ENCODE measurements at regions not wholly inside any gene's neighbourhood (a gene's known extent, or its start where the extent isn't known, plus 50 kb on each side); places are given as distances from the start of the nearest gene placed in this dataset.
"Not testable (repeated sequence)": the region's sequence is repeated elsewhere in the genome, so short reads cannot be mapped to it uniquely, and the experiment has no call there.

DNA sequence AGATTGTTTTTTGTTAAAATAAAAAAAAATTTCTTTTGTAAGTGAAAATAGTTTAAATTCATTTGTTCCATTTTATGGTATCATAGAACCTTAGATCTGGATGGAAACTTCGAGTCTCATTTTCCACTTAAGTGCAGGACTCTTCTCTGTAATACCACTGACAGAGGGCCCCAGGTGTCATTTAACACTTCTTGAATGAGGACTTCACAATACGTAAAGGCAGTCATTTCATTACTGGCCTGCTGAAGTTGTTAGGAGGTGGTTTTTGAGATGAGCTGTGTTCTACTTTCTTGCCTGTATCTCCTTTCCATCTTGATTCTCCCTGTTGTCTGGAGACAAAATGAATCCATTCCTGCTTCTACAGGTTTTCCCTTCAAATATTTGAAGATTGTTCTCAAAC, 455.3 kb downstream of the DMRT2 start:
- DNase-seq = no peak

DNA sequence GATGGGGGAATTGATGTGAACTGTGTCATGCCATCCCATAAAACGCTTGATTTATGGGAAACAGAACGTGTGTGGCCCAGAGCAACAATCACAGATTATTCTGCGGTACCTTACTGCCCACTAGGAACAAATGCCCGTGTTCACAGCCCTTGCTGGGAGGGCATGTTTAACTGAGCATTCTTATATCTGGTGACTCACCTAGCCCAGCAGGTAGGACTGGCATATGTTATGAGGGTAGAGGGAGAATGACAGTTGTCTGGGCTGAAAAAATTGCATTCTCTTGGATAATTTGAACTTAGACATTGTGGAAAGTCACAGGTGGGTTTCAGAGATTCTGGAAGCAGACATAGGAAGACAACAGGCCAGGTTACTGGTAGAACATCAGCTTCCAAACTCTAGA, 460.6 kb downstream of the DMRT2 start:
- DNase-seq = no peak

DNA sequence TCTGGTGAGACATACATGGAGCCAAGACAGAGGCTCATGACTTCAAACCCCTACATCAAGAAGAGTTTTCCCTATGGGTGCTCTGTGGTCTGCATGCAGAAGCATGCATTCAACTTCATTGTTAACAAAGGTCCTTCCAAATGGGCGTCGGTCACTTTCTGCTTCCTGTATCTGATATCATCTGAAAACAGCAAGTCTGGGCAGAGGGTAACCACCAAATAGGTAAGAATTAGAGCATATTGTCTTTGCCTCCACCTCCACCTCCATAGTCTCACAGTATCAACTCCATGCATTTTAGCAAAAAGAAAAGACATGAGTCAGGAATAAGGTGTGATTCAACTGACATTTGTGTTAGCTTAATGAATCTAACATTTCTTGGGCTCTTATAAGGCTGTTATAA, 462.9 kb downstream of the DMRT2 start:
- no peak for DNase-seq

DNA sequence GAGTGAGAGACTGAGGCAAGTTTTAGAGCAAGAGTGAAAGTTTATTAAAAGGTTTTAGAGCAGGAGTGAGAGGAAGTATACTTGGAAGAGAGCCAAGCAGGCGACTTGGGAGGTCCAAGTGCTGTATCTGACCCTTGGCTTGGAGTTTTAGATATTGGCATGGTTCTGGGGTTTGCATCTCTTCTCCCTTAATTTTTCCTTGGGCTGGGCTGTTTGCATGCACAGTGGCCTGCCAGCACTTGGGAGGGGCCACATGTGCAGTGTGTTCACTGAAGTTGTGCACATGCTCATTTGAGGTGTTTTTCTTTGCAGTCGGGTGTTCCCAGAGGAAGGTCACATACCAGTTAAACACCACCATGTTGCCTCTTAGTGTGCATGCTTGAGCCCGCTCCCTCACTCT, 464.1 kb downstream of the DMRT2 start:
- no peak for DNase-seq

DNA sequence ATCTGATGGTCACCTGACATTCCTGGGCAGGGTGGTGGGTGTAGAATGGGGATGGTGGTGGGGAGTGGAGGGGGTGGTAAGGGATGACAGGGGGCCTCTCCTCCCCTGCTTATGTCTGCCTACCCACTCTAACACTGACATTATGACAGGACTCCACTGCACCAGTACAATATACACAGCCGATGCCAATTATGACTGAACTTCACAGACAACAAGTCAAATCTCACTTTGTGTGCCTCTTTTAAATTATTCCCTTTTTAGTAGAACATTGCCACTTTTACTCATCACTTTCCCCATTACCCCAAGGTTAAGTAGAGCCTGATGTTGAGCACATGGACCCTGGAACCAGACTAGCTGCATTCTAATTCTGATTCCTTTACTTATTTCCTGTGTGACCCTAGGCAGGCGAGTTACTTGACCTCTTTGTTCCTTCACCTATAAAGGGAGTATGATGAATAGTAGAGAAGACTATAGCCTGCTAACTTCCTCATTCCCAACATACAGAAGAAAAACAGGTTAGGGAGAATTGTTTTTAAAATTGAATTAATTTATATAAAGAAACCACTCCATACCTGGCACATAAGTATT, 464.7 kb downstream of the DMRT2 start:
- no peak for DNase-seq

- no peak for DNase-seq
Observed at GRCh38 chr9:1515557-1515956, 465.4 kb downstream of the DMRT2 start.

- DNase-seq = no peak
Observed at GRCh38 chr9:1521547-1521946, 471.4 kb downstream of the DMRT2 start.

DNA sequence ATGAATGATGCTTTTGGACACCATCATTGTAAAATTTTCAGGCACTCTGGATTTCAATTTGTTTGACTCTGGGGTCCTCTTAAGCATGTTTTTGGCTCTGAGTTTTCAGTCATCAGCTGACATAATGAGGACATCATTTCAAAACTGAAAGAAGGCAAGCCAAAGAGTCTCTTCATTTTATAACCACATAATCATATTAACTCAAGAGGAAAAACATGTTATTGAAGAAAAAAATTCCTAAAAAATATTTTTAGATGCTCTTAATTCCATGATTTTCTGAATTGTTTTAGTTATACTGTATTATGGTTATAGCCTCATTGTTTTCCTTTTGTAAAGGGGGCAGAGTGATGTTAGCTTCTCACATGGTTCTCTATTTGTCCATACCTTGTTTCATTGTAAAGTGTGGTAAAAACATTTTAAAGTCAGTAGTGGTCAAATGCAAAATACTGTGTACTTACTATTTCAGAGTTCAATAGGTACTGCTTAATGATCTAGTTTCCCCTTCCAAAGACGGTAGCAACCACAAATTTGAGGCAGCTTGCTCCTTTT, 472.1 kb downstream of the DMRT2 start:
- DNase-seq = no peak

DNA sequence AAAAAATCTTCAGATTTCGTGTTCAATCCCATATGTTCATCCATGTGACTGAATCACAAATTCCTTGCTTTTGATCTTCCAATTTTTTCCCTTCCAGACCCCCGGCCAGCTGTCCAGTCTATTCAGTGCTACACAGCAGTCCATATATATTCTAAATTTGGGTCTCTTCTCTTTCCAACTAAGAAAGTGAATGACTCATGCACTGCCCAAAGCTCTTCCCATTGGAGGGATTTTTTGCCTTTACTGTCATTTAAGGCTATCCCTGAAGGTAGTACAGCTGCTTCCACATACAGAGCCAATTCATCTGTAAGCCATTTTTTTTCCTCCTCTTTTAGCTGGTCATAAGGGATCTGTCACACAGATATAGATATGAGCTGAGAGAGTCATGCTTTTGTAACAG, 478.3 kb downstream of the DMRT2 start:
- no peak for DNase-seq

GRCh38 chr9:1530696-1531095, 480.5 kb downstream of the DMRT2 start:
- no peak for DNase-seq

DNA sequence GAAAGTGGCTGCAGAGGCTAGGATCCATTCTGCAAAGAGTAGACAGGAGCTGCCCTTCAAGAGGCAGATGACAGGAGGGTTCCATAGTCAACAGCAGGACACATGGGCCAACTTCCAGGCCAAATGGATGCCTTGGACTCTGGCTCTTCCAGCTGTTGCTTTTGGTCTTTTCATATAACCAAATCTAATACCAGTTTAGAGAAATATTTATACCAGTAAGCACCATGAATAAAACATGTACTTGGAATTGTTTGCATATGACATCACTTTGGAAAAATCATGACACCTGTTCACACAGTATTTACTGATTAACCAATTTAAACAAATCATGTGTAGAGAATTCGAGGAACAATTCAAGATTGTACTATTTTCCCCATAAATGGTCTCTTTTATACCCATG, 481.3 kb downstream of the DMRT2 start:
- DNase-seq = no peak

DNA sequence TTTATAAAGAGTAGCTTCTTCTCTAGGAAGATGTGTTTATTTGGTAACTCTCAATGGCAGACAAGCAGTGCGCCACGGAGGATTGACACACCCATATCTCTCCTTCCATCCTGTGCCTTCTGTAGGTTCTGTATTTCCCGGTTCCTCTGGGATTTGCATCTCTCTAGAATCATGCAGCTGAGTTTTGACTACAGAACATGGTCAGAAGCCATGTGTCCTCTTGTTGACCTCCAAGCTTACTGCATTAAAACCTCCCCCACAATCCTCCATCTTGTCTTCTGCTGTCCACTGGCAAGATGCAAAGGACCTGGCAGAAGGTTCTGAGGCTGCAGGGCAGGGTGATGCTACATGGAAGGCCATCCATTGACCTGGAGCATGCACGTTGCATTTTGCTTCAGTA, 482.0 kb downstream of the DMRT2 start:
- DNase-seq = no peak

GRCh38 chr9:1535051-1535450, 480.1 kb upstream of the SMARCA2 start:
- DNase-seq = no peak

GRCh38 chr9:1535599-1535998, 479.5 kb upstream of the SMARCA2 start:
- DNase-seq = no peak

DNA sequence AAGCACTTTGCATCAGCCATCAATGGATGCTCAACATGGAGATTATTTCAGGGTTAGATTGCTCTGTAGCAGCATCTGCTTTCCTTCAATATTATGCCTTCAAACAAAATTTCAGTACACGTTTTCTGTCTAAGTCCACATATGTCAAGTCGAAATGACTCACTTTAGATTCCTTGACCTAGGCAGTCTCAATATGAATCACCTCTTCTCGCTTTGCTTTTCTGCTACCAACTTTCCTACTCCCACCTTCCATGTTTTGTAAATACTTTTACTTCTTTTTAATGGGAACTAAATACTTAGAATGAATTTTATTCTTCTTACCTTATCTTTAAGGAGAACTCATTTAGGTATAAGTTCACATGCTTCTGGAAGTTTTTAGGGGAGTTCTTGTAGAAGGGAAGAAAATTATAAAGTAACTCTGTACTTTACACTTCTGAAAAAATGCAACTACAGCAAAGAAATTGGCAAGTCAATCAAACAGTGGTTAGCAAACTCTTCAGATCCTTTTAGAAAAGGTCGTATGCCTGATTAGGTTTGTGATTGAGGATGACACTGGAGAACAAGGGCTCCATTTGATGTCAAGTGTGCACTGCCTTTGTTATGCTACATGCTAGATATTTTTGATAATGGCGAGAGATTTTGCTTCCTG, 478.5 kb upstream of the SMARCA2 start:
- no peak for DNase-seq

GRCh38 chr9:1538301-1538700, 476.8 kb upstream of the SMARCA2 start:
- no peak for DNase-seq

- no peak for DNase-seq
Observed at GRCh38 chr9:1539216-1539615, 475.9 kb upstream of the SMARCA2 start.

- DNase-seq = no peak
Observed at GRCh38 chr9:1550636-1551035, 464.5 kb upstream of the SMARCA2 start.

DNA sequence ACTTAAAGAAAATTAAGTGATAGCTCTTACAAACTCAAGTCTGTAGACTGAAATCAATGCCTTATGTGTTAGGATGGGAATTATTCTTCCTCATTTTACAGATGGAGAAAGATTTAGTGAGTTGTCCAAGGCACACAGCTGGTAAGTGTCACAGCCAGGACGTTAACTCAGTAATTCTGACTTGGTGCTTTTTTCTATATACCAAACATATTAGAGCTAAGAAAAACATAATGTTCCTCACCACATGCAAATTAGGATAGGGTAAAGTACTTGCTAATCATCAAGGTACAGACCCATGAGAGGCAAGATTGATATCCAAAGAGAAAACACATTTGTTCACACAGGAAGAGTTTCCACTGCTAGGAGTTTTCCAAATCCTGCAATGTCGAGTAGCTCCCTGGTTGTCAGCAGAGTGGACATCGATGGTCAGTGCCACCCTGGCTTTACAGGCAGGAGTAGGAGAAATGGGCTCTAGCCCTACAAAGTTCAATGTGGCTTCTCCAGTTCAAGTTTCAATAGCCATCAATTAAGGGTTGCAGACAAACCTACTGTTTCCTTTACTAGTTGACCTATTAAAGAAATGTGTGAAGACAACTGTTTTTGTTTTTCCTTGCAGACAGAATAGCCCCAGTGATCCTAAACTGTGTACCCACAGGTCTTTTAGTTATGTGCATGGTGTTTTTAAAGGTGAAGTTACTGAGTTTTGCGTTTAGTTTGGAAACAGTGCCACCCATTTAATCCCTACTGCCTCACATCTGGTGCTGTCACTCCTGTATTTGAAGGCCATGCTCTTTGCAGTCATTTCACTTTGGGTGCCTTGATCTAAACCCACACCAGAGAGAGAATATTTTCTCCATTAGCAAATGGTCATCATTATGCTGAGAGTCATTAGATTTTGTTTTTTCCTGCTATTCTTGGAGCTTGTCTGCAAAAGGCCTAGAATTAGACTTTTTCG, 460.8 kb upstream of the SMARCA2 start:
- no peak for DNase-seq

GRCh38 chr9:1558666-1559065, 456.5 kb upstream of the SMARCA2 start:
- not testable (repeated sequence) for DNase-seq

DNA sequence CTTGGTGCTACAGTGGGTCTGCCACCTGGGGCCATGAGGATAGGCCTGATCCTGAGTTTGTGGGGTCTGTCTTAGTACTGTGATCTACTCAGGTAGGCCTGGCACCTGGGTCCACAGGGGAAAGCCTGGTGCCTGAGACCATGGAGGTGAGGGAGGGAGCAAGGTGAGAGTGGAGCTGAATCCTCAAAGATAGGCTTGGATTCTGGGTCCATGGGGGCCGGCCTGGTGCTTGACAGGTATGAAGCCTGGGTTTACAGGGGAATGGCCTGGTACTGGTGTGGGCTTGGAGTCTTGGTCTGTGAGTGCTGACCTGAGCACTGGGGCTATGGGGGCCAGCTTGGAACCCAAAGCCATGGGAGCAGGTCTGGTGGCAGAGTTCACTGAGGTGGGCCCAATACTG, 439.2 kb upstream of the SMARCA2 start:
- DNase-seq = no peak

- no peak for DNase-seq
Observed at GRCh38 chr9:1580215-1580614, 434.9 kb upstream of the SMARCA2 start.

DNA sequence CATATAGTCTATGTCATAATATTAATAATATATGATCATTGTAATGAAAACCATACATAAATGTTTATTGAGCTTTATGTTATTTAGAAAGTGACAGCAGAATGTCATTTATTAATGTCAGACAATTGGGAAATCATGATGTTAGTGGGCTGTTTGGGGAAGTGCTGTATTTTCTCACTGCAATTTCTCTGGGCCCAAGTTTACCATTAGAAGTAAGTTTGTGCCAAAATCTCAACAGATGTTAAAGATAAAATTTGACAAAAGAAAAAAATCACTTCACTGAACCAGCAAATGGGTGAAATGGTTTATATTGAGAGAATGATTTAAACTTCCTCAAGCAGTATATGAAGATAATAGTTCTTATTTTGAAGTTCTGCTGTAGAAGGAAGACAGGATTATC, 433.2 kb upstream of the SMARCA2 start:
- DNase-seq = no peak

DNA sequence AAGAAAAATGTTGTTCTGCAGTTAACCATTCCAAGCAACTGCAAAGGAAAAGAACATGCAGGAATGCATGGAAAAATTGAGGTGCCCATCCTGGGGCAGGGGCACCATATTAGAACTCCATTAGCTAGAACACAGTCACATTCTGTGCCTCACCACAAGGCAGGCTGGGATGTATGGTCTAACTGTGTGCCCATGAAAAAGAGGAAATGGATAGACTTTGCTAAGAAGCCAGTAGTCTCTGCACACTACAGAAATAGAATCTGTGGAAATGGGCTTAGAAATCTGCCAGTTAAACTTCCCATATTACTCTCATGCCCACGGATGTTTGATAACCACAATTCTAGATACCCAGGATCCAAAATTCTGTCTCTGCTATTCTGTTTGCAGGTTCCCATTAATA, 423.8 kb upstream of the SMARCA2 start:
- no peak for DNase-seq
